SK-N-SH (cell line): ENCODE measurements at regions not wholly inside any gene's neighbourhood (a gene's known extent, or its start where the extent isn't known, plus 50 kb on each side); places are given as distances from the start of the nearest gene placed in this dataset.

Source experiments
- CTCF ChIA-PET: fragments of 300-600, 350-600 bp; formaldehyde crosslinking; extraction: SDS; loops from one replicate; lab custom pipeline; 2021; lab: Yijun Ruan, JAX
- POLR2A ChIA-PET: fragments of 350-600 bp; sonication (Branson Sonifier 250); formaldehyde crosslinking; extraction: SDS; loops from one replicate; lab custom pipeline; 2020; ENCODE audit warnings: antibody characterized with exemption, inconsistent platforms; lab: Yijun Ruan, JAX
- DNase-seq: peaks from one replicate; pipeline ENCODE4 v3.0.0; 2012
- H2AFZ ChIP-seq: fragments of 200-600 bp; sonication (generic); 2 replicates; pipeline ENCODE4 v1.8.1; 2016; ENCODE audit warnings: antibody characterized with exemption, mild to moderate bottlenecking, low read depth
- H3F3A ChIP-seq: fragments of 200-600 bp; sonication (generic); replicated peaks from 2 replicates; pipeline ENCODE3; 2016; ENCODE audit warnings: antibody characterized with exemption, mild to moderate bottlenecking; ENCODE audit not compliant: insufficient read depth
- H3K27ac ChIP-seq, 2 experiments: fragments of 200-500 bp in 1 of 2; fragments of 200-600 bp in 1 of 2; sonication (Bioruptor generic) in 1 of 2; sonication (generic), shearing (Covaris generic) in 1 of 2; 2 replicates each; pipeline versions ENCODE4 v1.5.1 to v1.6.1; 2014 to 2016; ENCODE audit warnings: low read depth in 2 of 2, inconsistent platforms in 1 of 2, low read length in 1 of 2, mild to moderate bottlenecking in 1 of 2, mixed read lengths in 1 of 2
- H3K27me3 ChIP-seq: fragments of 200-600 bp; sonication (generic), shearing (Covaris generic); 2 replicates; pipeline ENCODE4 v1.6.1; 2016; ENCODE audit warnings: mixed run types; ENCODE audit not compliant: insufficient read depth
- H3K36me3 ChIP-seq, 2 experiments: fragments of 200-500 bp in 1 of 2; fragments of 200-600 bp in 1 of 2; sonication (Bioruptor generic) in 1 of 2; sonication (generic) in 1 of 2; replicated peaks in 1 of 2; 2 replicates each; pipeline versions ENCODE3 to v1.5.1; 2014 to 2016; ENCODE audit warnings: low read length in 1 of 2, mild to moderate bottlenecking in 1 of 2; ENCODE audit not compliant: insufficient read depth in 2 of 2, control insufficient read depth in 1 of 2
- H3K4me1 ChIP-seq, 2 experiments: fragments of 200-500 bp in 1 of 2; fragments of 200-600 bp in 1 of 2; sonication (Bioruptor generic) in 1 of 2; sonication (generic), shearing (Covaris generic) in 1 of 2; 2 replicates each; pipeline versions ENCODE4 v1.5.1 to v1.6.1; 2014 to 2016; ENCODE audit warnings: low read depth in 1 of 2, low read length in 1 of 2, mixed run types in 1 of 2; ENCODE audit not compliant: insufficient read depth in 2 of 2, control insufficient read depth in 1 of 2
- H3K4me2 ChIP-seq: fragments of 200-600 bp; sonication (generic), shearing (Covaris generic); 2 replicates; pipeline ENCODE4 v1.6.1; 2017; ENCODE audit warnings: mixed run types
- H3K4me3 ChIP-seq, 2 experiments: fragments of 200-500 bp in 1 of 2; fragments of 200-600 bp in 1 of 2; sonication (Bioruptor generic) in 1 of 2; sonication (generic), shearing (Covaris generic) in 1 of 2; 2 replicates each; pipeline versions ENCODE4 v1.5.1 to v1.8.1; 2014 to 2016; ENCODE audit warnings: low read depth in 2 of 2, inconsistent platforms in 1 of 2, low read length in 1 of 2, mild to moderate bottlenecking in 1 of 2, mixed read lengths in 1 of 2, moderate library complexity in 1 of 2
- H3K79me2 ChIP-seq: fragments of 200-600 bp; sonication (generic); 2 replicates; pipeline ENCODE4 v1.8.1; 2017; ENCODE audit warnings: mild to moderate bottlenecking; ENCODE audit not compliant: insufficient read depth
- H3K9ac ChIP-seq: fragments of 200-600 bp; sonication (generic); 2 replicates; pipeline ENCODE4 v1.6.1; 2017; ENCODE audit warnings: mixed run types
- H3K9me2 ChIP-seq: fragments of 200-600 bp; sonication (generic); 2 replicates; pipeline ENCODE4 v1.6.1; 2017; ENCODE audit warnings: mixed run types
- H3K9me3 ChIP-seq: fragments of 200-600 bp; sonication (generic); 2 replicates; pipeline ENCODE4 v1.6.1; 2017; ENCODE audit warnings: mixed run types, mild to moderate bottlenecking, moderate library complexity
- H4K20me1 ChIP-seq: fragments of 200-600 bp; sonication (generic); 2 replicates; pipeline ENCODE4 v1.6.1; 2017; ENCODE audit warnings: mild to moderate bottlenecking, mixed run types; ENCODE audit not compliant: insufficient read depth
- ELF1 ChIP-seq: IDR thresholded peaks from 2 replicates; pipeline ENCODE4 v1.4.0; 2012
- FOXJ3 ChIP-seq: sonication (generic); formaldehyde crosslinking; IDR thresholded peaks from 2 replicates; pipeline ENCODE4 v1.5.1; 2020; ENCODE audit warnings: mild to moderate bottlenecking, missing genetic modification reagents
- FOXM1 ChIP-seq: IDR thresholded peaks from 2 replicates; pipeline ENCODE4 v1.4.0; 2012; ENCODE audit warnings: low read depth, mild to moderate bottlenecking
- GABPA ChIP-seq: IDR thresholded peaks from 2 replicates; pipeline ENCODE4 v1.4.0; 2012; ENCODE audit warnings: low read depth, mild to moderate bottlenecking
- IRF3 ChIP-seq: fragments of 150-350 bp; IDR thresholded peaks from 2 replicates; pipeline ENCODE4 v1.6.1; 2016; ENCODE audit warnings: mild to moderate bottlenecking, low read depth, low read length
- MAX ChIP-seq: IDR thresholded peaks from 2 replicates; pipeline ENCODE4 v1.4.0; 2012; ENCODE audit warnings: low read depth
- MEF2A ChIP-seq: IDR thresholded peaks from 2 replicates; pipeline ENCODE4 v1.4.0; 2012; ENCODE audit warnings: low read depth, borderline replicate concordance
- MXI1 ChIP-seq: IDR thresholded peaks from 2 replicates; pipeline ENCODE4 v1.6.1; 2012; ENCODE audit warnings: mild to moderate bottlenecking, low read depth, low read length, improper control_type of control experiment
- NFIC ChIP-seq: IDR thresholded peaks from 2 replicates; pipeline ENCODE4 v1.4.0; 2012; ENCODE audit warnings: borderline replicate concordance
- NRF1 ChIP-seq: IDR thresholded peaks from 2 replicates; pipeline ENCODE4 v1.6.1; 2012; ENCODE audit warnings: low read depth, mild to moderate bottlenecking, low read length
- RCOR1 ChIP-seq: fragments of 150-350 bp; IDR thresholded peaks from 2 replicates; pipeline ENCODE4 v1.6.1; 2017; ENCODE audit warnings: antibody characterized with exemption, low read length
- RXRA ChIP-seq: IDR thresholded peaks from 2 replicates; pipeline ENCODE4 v1.4.0; 2012; ENCODE audit warnings: low read depth, mild to moderate bottlenecking, borderline replicate concordance
- TAF1 ChIP-seq: IDR thresholded peaks from 2 replicates; pipeline ENCODE4 v1.6.1; 2012; ENCODE audit warnings: low read depth, mild to moderate bottlenecking, low read length, moderate library complexity, borderline replicate concordance
- TCF12 ChIP-seq: IDR thresholded peaks from 2 replicates; pipeline ENCODE4 v1.4.0; 2012
- TEAD4 ChIP-seq: IDR thresholded peaks from 2 replicates; pipeline ENCODE4 v1.4.0; 2012; ENCODE audit warnings: mild to moderate bottlenecking, borderline replicate concordance; ENCODE audit not compliant: insufficient read depth
- USF1 ChIP-seq: IDR thresholded peaks from 2 replicates; pipeline ENCODE4 v1.4.0; 2012; ENCODE audit warnings: low read depth, borderline replicate concordance
- YY1 ChIP-seq: IDR thresholded peaks from 2 replicates; pipeline ENCODE4 v1.4.0; 2012; ENCODE audit warnings: low read depth, mild to moderate bottlenecking
- ZBTB33 ChIP-seq: IDR thresholded peaks from 2 replicates; pipeline ENCODE4 v1.4.0; 2012; ENCODE audit warnings: low read depth, borderline replicate concordance
- WGBS: methylation state at CpG from one replicate; pipeline ENCODE4 v1.1.6; 2017; ENCODE audit warnings: low lambda C conversion rate; 5-methylcytosine and 5-hydroxymethylcytosine counted together

- no peaks in the 10 kb centered on the region for H3F3A ChIP-seq
- 2% methylated on average over 7 of the region's 7 CpGs for WGBS
- peak overlapping the region; percentile 58 for H3K4me2 ChIP-seq
- DNase-seq, result no peak
- H3K9ac ChIP-seq, result 0 out of 2 replicates have a peak overlapping the region, but pooled peaks have one; percentile 17
- H3K9me3 ChIP-seq, result no peaks in the 10 kb centered on the region
- no peaks in the 10 kb centered on the region for H3K9me2 ChIP-seq
- peak overlapping the region; percentile 84 for H2AFZ ChIP-seq
- POLR2A ChIA-PET, result no interaction called here
- no peaks in the 10 kb centered on the region for H3K79me2 ChIP-seq
- H3K4me3 ChIP-seq, result peak overlapping the region in 1 of 2 experiments; percentile 39; a peak in 2 of 4 replicates
- no peaks in the 10 kb centered on the region for H3K36me3 ChIP-seq
- peak overlapping the region in 1 of 2 experiments; percentile 36; a peak in 2 of 4 replicates for H3K27ac ChIP-seq
- TF ChIP-seq RCOR1, result no peak
- no peak for TF ChIP-seq TAF1
- no peak for TF ChIP-seq ZBTB33
- TF ChIP-seq IRF3, result no peak
- no peak for TF ChIP-seq TEAD4
- no peak for TF ChIP-seq NFIC
- TF ChIP-seq YY1, result no peak
- TF ChIP-seq TCF12, result no peak
- TF ChIP-seq FOXJ3 (CRISPR knock-in tag), result no peak
- no peak for TF ChIP-seq MXI1
- TF ChIP-seq NRF1, result no peak
- TF ChIP-seq MAX, result no peak
- no peak for TF ChIP-seq MEF2A
- no peak for TF ChIP-seq FOXM1
- TF ChIP-seq ELF1, result no peak
- TF ChIP-seq, all 33 proteins: peak for 0
- no peaks in the 10 kb centered on the region for H3K27me3 ChIP-seq
- no peaks in the 10 kb centered on the region for H3K4me1 ChIP-seq
- CTCF ChIA-PET, result no interaction called here
- no peaks in the 10 kb centered on the region for H4K20me1 ChIP-seq
These were observed 478.3 kb upstream of the ADAMTS16 start for GRCh38 chr5:4661836-4662235.

- no peaks in the 10 kb centered on the region for H3K79me2 ChIP-seq
- H3K9me2 ChIP-seq, result no peaks in the 10 kb centered on the region
- peak overlapping the region; percentile 84; the same call in 1 of the 2 replicates for H2AFZ ChIP-seq
- POLR2A ChIA-PET, result no interaction called here
- TF ChIP-seq MEF2A, result no peak
- no peak for TF ChIP-seq RXRA
- TF ChIP-seq USF1, result no peak
- no peak for TF ChIP-seq RCOR1
- no peak for TF ChIP-seq GABPA
- TF ChIP-seq, all 33 proteins: peak for 0
- CTCF ChIA-PET, result no interaction called here
- Histone ChIP-seq H3K4me2 (peak overlapping the region; percentile 58), H3K36me3 (no peaks in the 10 kb centered on the region), H3K27ac (no peak overlapping the region), H3K9ac (no peak overlapping the region), H3K27me3 (no peaks in the 10 kb centered on the region), H3F3A (no peaks in the 10 kb centered on the region), H3K4me3 (peak overlapping the region in 1 of 2 experiments; percentile 39; a peak in 2 of 4 replicates), H4K20me1 (no peaks in the 10 kb centered on the region), H3K9me3 (no peaks in the 10 kb centered on the region), H3K4me1 (no peaks in the 10 kb centered on the region)
- no peak for DNase-seq
- 15% methylated on average over 5 of the region's 5 CpGs for WGBS
These were observed 477.4 kb upstream of the ADAMTS16 start for GRCh38 chr5:4662756-4663155.
